Mammary epithelial cell (primary cell): ENCODE measurements at regions not wholly inside any gene's neighbourhood (a gene's known extent, or its start where the extent isn't known, plus 50 kb on each side); places are given as distances from the start of the nearest gene placed in this dataset.

Experiments
- EZH2 ChIP-seq: IDR thresholded peaks from 2 replicates; pipeline ENCODE4 v1.6.1; 2012; ENCODE audit warnings: low read length, inconsistent platforms, borderline replicate concordance
- TF ChIP-seq, protein P1 (sequence below), 2 donors: IDR thresholded peaks in 1 of 2; conservative IDR thresholded peaks in 1 of 2; 2 replicates each; pipeline ENCODE4 v1.5.1; 2011 to 2012; ENCODE audit warnings: inconsistent platforms in 2 of 2, low read length in 2 of 2, mild to moderate bottlenecking in 2 of 2, control low read depth in 1 of 2, low read depth in 1 of 2; ENCODE audit not compliant: insufficient read depth in 1 of 2; ENCODE audit errors: extremely low read depth in 1 of 2

DNA sequence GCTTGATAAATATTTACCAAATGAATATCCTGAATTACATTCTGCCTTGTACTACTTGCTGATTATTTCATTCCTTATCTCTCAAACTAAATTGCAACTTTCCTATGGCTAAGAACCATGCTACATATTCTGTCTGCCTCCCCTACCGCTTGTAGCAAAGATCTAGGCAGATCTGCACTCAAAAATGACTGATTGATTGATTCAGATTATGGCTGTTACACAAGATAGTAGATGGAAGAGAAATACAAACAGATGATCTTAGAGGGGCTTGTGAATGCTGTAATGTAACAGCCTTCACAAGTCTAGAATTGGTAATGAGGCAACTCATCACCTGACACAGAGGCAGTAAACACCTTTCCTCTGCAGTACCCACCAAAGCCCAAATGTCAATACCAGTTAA is 446.1 kb downstream of the PRELID2 start:
- TF ChIP-seq, protein P1, sequence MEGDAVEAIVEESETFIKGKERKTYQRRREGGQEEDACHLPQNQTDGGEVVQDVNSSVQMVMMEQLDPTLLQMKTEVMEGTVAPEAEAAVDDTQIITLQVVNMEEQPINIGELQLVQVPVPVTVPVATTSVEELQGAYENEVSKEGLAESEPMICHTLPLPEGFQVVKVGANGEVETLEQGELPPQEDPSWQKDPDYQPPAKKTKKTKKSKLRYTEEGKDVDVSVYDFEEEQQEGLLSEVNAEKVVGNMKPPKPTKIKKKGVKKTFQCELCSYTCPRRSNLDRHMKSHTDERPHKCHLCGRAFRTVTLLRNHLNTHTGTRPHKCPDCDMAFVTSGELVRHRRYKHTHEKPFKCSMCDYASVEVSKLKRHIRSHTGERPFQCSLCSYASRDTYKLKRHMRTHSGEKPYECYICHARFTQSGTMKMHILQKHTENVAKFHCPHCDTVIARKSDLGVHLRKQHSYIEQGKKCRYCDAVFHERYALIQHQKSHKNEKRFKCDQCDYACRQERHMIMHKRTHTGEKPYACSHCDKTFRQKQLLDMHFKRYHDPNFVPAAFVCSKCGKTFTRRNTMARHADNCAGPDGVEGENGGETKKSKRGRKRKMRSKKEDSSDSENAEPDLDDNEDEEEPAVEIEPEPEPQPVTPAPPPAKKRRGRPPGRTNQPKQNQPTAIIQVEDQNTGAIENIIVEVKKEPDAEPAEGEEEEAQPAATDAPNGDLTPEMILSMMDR (conservative IDR thresholded peaks at IDR 0.05 in 1 of 2, IDR thresholded peaks at IDR 0.05 in 1 of 2; ENCODE audit: extremely low read depth in 1 of 2, insufficient read depth in 1 of 2, low read depth in 1 of 2, low read length in 2 of 2) = no peak
- no peak for TF ChIP-seq EZH2
